C4-2B (cell line): ENCODE measurements at regions not wholly inside any gene's neighbourhood (a gene's known extent, or its start where the extent isn't known, plus 50 kb on each side); places are given as distances from the start of the nearest gene placed in this dataset.

Source experiments
- CTCF ChIP-seq: fragments of 450-650 bp; conservative IDR thresholded peaks from 2 replicates; pipeline ENCODE4 v1.5.1; 2017; ENCODE audit warnings: mild to moderate bottlenecking
- ZFX ChIP-seq: fragments of 450-650 bp; IDR thresholded peaks from 2 replicates; pipeline ENCODE4 v1.6.1; 2017

DNA sequence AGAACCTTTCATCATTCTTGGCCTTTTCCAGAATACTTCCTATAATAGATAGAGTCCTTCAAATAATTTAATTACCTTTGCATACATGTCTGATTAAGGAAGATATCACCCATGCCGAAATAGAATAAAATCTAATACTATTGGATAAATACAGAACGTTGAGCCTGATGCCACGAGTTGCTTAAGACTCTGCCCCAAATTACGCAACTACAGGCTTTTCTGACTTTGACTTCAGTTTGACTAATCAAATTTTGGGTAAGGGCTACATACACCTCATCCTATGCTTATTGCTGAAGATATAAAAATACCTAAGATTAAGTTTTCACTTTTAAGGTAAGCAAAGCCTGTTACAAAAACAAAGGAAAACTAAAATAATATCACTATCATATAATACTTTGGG lies 1065.1 kb upstream of the NRXN1 start:
- TF ChIP-seq CTCF (no peak), ZFX (no peak)
